Trophoblast cell (in vitro differentiated cells and primary cell): ENCODE measurements at regions not wholly inside any gene's neighbourhood (a gene's known extent, or its start where the extent isn't known, plus 50 kb on each side); places are given as distances from the start of the nearest gene placed in this dataset.

Experiments used
- DNase-seq, 2 donors: peaks; one replicate each; pipeline ENCODE4 v3.0.0-alpha.2; 2016
- H2AFZ ChIP-seq: 2 replicates; pipeline ENCODE4 v1.6.1; 2013; ENCODE audit warnings: low read length, moderate library complexity, mild to moderate bottlenecking; ENCODE audit not compliant: insufficient read depth, poor library complexity
- H2AK5ac ChIP-seq: 2 replicates; pipeline ENCODE4 v1.6.1; 2013; ENCODE audit warnings: mild to moderate bottlenecking, low read length
- H2BK120ac ChIP-seq: 2 replicates; pipeline ENCODE4 v1.6.1; 2013; ENCODE audit warnings: low read length, mild to moderate bottlenecking, moderate library complexity; ENCODE audit not compliant: insufficient read depth, poor library complexity
- H2BK12ac ChIP-seq: 2 replicates; pipeline ENCODE4 v1.6.1; 2013; ENCODE audit warnings: mild to moderate bottlenecking, low read length, moderate library complexity
- H2BK5ac ChIP-seq: 2 replicates; pipeline ENCODE4 v1.6.1; 2013; ENCODE audit warnings: low read length, low read depth, moderate library complexity, mild to moderate bottlenecking; ENCODE audit not compliant: poor library complexity
- H3K14ac ChIP-seq: 2 replicates; pipeline ENCODE4 v1.6.1; 2013; ENCODE audit warnings: mild to moderate bottlenecking, low read length
- H3K18ac ChIP-seq: 2 replicates; pipeline ENCODE4 v1.6.1; 2013; ENCODE audit warnings: mild to moderate bottlenecking, low read length
- H3K23ac ChIP-seq: 2 replicates; pipeline ENCODE4 v1.6.1; 2013; ENCODE audit warnings: low read length
- H3K27ac ChIP-seq: 2 replicates; pipeline ENCODE4 v1.5.1; 2013; ENCODE audit warnings: low read depth, mild to moderate bottlenecking, inconsistent platforms, low read length, moderate library complexity
- H3K27me3 ChIP-seq: 2 replicates; pipeline ENCODE4 v1.6.1; 2013; ENCODE audit warnings: inconsistent platforms, mild to moderate bottlenecking, low read length, moderate library complexity; ENCODE audit not compliant: insufficient read depth
- H3K36me3 ChIP-seq, 2 experiments: 1 replicate in 1 of 2; 2 replicates in 1 of 2; pipeline ENCODE4 v1.6.1; 2013; ENCODE audit warnings: low read length in 2 of 2, mild to moderate bottlenecking in 2 of 2, moderate library complexity in 1 of 2; ENCODE audit not compliant: insufficient read depth in 2 of 2, control insufficient read depth in 1 of 2
- H3K4ac ChIP-seq: 2 replicates; pipeline ENCODE4 v1.6.1; 2013; ENCODE audit warnings: low read depth, mild to moderate bottlenecking, low read length, moderate library complexity
- H3K4me1 ChIP-seq, 2 experiments: 1 replicate in 1 of 2; 2 replicates in 1 of 2; pipeline ENCODE4 v1.6.1; 2013; ENCODE audit warnings: low read length in 2 of 2, mild to moderate bottlenecking in 2 of 2, moderate library complexity in 1 of 2; ENCODE audit not compliant: insufficient read depth in 2 of 2, control insufficient read depth in 1 of 2
- H3K4me2 ChIP-seq: 2 replicates; pipeline ENCODE4 v1.6.1; 2013; ENCODE audit warnings: inconsistent platforms, mild to moderate bottlenecking, low read length, moderate library complexity
- H3K4me3 ChIP-seq: 2 replicates; pipeline ENCODE4 v1.5.1; 2013; ENCODE audit warnings: mild to moderate bottlenecking, low read depth, low read length, inconsistent platforms
- H3K79me1 ChIP-seq: one replicate; pipeline ENCODE4 v1.6.1; 2013; ENCODE audit warnings: low read length
- H3K79me2 ChIP-seq: 2 replicates; pipeline ENCODE4 v1.6.1; 2013; ENCODE audit warnings: low read length, mild to moderate bottlenecking; ENCODE audit not compliant: control insufficient read depth, insufficient read depth, poor library complexity
- H3K9ac ChIP-seq: 2 replicates; pipeline ENCODE4 v1.6.1; 2013; ENCODE audit warnings: mild to moderate bottlenecking, low read length
- H3K9me3 ChIP-seq: 2 replicates; pipeline ENCODE4 v1.6.1; 2013; ENCODE audit warnings: low read depth, mild to moderate bottlenecking, control low read depth, inconsistent platforms, low read length; ENCODE audit not compliant: insufficient read depth
- H4K12ac ChIP-seq: 2 replicates; pipeline ENCODE4 v1.6.1; 2013; ENCODE audit warnings: low read depth, mild to moderate bottlenecking, low read length, moderate library complexity
- H4K8ac ChIP-seq: 2 replicates; pipeline ENCODE4 v1.6.1; 2013; ENCODE audit warnings: low read depth, mild to moderate bottlenecking, low read length, moderate library complexity
- H4K91ac ChIP-seq: one replicate; pipeline ENCODE4 v1.6.1; 2013; ENCODE audit warnings: low read depth, mild to moderate bottlenecking, low read length, moderate library complexity
- WGBS: extraction: QIAGEN DNeasy Blood & Tissue Kit; methylation state at CpG from one replicate; pipeline ENCODE4 v1.1.7; 2013; ENCODE audit warnings: missing lambda C conversion rate; ENCODE audit not compliant: insufficient read length, insufficient coverage; ENCODE audit errors: extremely low coverage; 5-methylcytosine and 5-hydroxymethylcytosine counted together

- no peak overlapping the region for H3K4me2 ChIP-seq
- H3K36me3 ChIP-seq: no peaks in the 10 kb centered on the region
- no peak for DNase-seq
- H3K23ac ChIP-seq: no peak overlapping the region
- peaks cover 4% of the 10 kb centered on the region for H3K79me1 ChIP-seq
- no peak overlapping the region for H2BK5ac ChIP-seq
- H2AFZ ChIP-seq: no peak overlapping the region
- no peaks in the 10 kb centered on the region for H3K27me3 ChIP-seq
- H3K9me3 ChIP-seq: peaks cover 4% of the 10 kb centered on the region
- no peak overlapping the region for H4K12ac ChIP-seq
- no peaks in the 10 kb centered on the region for H3K79me2 ChIP-seq
- H3K18ac ChIP-seq: no peak overlapping the region
- no peak overlapping the region for H3K27ac ChIP-seq
- no CpG with 5 or more reads among the region's 2 CpGs for WGBS
- no peak overlapping the region for H2BK120ac ChIP-seq
- H3K4me3 ChIP-seq: no peak overlapping the region
- H3K4ac ChIP-seq: no peak overlapping the region
- H2BK12ac ChIP-seq: no peak overlapping the region
- H3K14ac ChIP-seq: no peak overlapping the region
- H3K4me1 ChIP-seq: peaks cover 9 to 12% of the 10 kb centered on the region in 2 experiments
- no peak overlapping the region for H4K91ac ChIP-seq
- no peak overlapping the region for H3K9ac ChIP-seq
- no peak overlapping the region for H4K8ac ChIP-seq
- H2AK5ac ChIP-seq: no peak overlapping the region
These were observed 205.6 kb upstream of the HS3ST1 start for GRCh38 chr4:11634283-11634682.

DNA sequence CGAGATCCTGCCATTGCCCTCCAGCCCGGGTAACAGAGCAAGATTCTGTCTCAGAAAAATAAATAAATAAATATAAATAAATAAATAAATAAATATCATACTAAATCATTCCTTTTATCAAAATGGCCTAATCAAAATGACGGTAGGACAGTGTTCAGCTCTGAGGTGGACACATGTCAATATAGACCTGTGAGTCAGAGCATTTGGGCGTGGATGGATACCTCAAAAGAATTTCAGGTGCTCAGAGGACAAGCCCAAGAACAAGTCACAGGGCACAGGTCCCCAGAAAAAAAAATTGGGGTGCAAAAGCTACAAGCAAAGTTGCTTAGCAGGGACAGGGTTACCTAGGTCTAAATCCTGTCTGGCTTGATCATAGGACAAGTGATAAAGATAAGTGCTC, 204.7 kb upstream of the HS3ST1 start:
- H3K27me3 ChIP-seq: no peaks in the 10 kb centered on the region
- H3K4me1 ChIP-seq: peaks cover 9 to 12% of the 10 kb centered on the region in 2 experiments
- H4K8ac ChIP-seq: no peak overlapping the region
- no peak overlapping the region for H4K12ac ChIP-seq
- H3K23ac ChIP-seq: no peak overlapping the region
- H3K9ac ChIP-seq: no peak overlapping the region
- no peak overlapping the region for H2AK5ac ChIP-seq
- H3K4me3 ChIP-seq: no peak overlapping the region
- no peaks in the 10 kb centered on the region for H3K79me2 ChIP-seq
- H2BK120ac ChIP-seq: no peak overlapping the region
- no peak overlapping the region for H2BK12ac ChIP-seq
- peaks cover 4% of the 10 kb centered on the region for H3K79me1 ChIP-seq
- H3K36me3 ChIP-seq: no peaks in the 10 kb centered on the region
- H2BK5ac ChIP-seq: no peak overlapping the region
- H3K9me3 ChIP-seq: peaks cover 4% of the 10 kb centered on the region
- H3K18ac ChIP-seq: no peak overlapping the region
- DNase-seq: no peak
- H3K4ac ChIP-seq: no peak overlapping the region
- H4K91ac ChIP-seq: no peak overlapping the region
- no peak overlapping the region for H3K14ac ChIP-seq
- no peak overlapping the region for H3K4me2 ChIP-seq
- no peak overlapping the region for H3K27ac ChIP-seq
- no CpG with 5 or more reads among the region's 4 CpGs for WGBS
- H2AFZ ChIP-seq: no peak overlapping the region

DNA sequence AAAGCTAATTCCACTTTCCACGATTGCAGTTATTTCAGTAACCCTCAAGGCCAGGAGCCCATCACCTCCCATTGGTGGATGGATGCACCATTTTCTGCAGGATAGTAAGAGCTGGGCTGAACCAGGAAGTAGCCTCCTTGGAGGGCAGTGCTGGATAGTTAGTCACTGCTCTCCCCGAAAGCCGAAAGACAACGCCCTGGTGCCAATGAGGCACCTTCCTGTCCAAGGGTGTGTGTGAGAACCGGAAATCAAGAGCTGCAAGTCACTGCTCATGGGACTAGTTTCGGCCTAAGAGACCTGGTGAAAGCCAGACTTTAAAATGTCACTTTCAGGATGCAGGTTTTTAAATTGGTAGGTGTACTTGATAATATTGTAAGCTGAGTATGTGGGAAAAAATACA, 203.8 kb upstream of the HS3ST1 start:
- Histone ChIP-seq H3K23ac (no peak overlapping the region), H3K79me2 (no peaks in the 10 kb centered on the region), H3K18ac (no peak overlapping the region), H3K4ac (no peak overlapping the region), H4K91ac (no peak overlapping the region), H3K9ac (no peak overlapping the region), H2BK12ac (no peak overlapping the region), H3K27ac (no peak overlapping the region), H3K9me3 (peaks cover 4% of the 10 kb centered on the region), H3K4me2 (no peak overlapping the region), H2AK5ac (no peak overlapping the region), H3K27me3 (no peaks in the 10 kb centered on the region), H2AFZ (no peak overlapping the region), H3K36me3 (no peaks in the 10 kb centered on the region), H3K14ac (peak overlapping the region; percentile 59), H2BK120ac (no peak overlapping the region), H2BK5ac (no peak overlapping the region), H3K4me3 (no peak overlapping the region), H4K8ac (no peak overlapping the region), H3K4me1 (peaks cover 9 to 12% of the 10 kb centered on the region in 2 experiments), H4K12ac (no peak overlapping the region), H3K79me1 (peaks cover 4% of the 10 kb centered on the region)
- WGBS: no CpG with 5 or more reads among the region's 6 CpGs
- DNase-seq: no peak

GRCh38 chr4:11632025-11632424, 203.3 kb upstream of the HS3ST1 start:
- H3K4me3 ChIP-seq: no peak overlapping the region
- no peak overlapping the region for H4K91ac ChIP-seq
- H3K79me1 ChIP-seq: peaks cover 4% of the 10 kb centered on the region
- no peaks in the 10 kb centered on the region for H3K36me3 ChIP-seq
- peaks cover 9 to 12% of the 10 kb centered on the region in 2 experiments for H3K4me1 ChIP-seq
- no peak overlapping the region for H3K4me2 ChIP-seq
- no peaks in the 10 kb centered on the region for H3K27me3 ChIP-seq
- no peak overlapping the region for H4K8ac ChIP-seq
- no peak overlapping the region for H3K4ac ChIP-seq
- no peak overlapping the region for H2BK120ac ChIP-seq
- WGBS: no CpG with 5 or more reads among the region's 4 CpGs
- H3K14ac ChIP-seq: no peak overlapping the region
- H2BK5ac ChIP-seq: no peak overlapping the region
- no peak overlapping the region for H2AFZ ChIP-seq
- DNase-seq: no peak
- no peak overlapping the region for H4K12ac ChIP-seq
- no peak overlapping the region for H2AK5ac ChIP-seq
- H3K27ac ChIP-seq: no peak overlapping the region
- no peak overlapping the region for H3K18ac ChIP-seq
- H2BK12ac ChIP-seq: no peak overlapping the region
- H3K9me3 ChIP-seq: peaks cover 4% of the 10 kb centered on the region
- H3K79me2 ChIP-seq: no peaks in the 10 kb centered on the region
- no peak overlapping the region for H3K23ac ChIP-seq
- no peak overlapping the region for H3K9ac ChIP-seq
